GM10266 (cell line): ENCODE measurements at regions not wholly inside any gene's neighbourhood (a gene's known extent, or its start where the extent isn't known, plus 50 kb on each side); places are given as distances from the start of the nearest gene placed in this dataset.

Experiments used
- DNase-seq: peaks from one replicate; pipeline ENCODE4 v3.0.0; 2012; ENCODE audit errors: extremely low spot score
- TF ChIP-seq, protein P1 (sequence below): IDR thresholded peaks from 2 replicates; pipeline ENCODE4 v1.5.1; 2012; ENCODE audit warnings: mild to moderate bottlenecking, low read depth; ENCODE audit not compliant: control insufficient read depth, insufficient read depth; ENCODE audit errors: missing control alignments

DNA sequence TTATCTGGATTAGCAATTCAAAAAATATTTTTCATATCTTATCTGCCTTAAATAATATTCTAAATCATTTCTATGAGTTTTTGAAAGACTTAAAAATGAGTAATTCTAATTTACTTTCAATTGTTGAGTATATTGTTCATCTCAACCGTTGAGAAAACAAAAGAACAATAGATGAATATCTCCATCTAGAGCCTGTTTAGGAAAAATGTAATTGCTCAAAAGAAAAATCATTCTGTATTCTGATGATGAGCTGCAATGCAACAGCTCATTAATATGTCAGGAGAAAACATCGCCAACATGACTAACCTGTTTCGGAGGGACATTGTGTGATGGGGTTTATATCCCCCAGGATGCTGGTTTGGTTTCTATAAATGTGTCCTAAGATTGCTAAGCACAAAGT lies 417.6 kb downstream of the SUCLG1 start:
- TF ChIP-seq, protein P1, sequence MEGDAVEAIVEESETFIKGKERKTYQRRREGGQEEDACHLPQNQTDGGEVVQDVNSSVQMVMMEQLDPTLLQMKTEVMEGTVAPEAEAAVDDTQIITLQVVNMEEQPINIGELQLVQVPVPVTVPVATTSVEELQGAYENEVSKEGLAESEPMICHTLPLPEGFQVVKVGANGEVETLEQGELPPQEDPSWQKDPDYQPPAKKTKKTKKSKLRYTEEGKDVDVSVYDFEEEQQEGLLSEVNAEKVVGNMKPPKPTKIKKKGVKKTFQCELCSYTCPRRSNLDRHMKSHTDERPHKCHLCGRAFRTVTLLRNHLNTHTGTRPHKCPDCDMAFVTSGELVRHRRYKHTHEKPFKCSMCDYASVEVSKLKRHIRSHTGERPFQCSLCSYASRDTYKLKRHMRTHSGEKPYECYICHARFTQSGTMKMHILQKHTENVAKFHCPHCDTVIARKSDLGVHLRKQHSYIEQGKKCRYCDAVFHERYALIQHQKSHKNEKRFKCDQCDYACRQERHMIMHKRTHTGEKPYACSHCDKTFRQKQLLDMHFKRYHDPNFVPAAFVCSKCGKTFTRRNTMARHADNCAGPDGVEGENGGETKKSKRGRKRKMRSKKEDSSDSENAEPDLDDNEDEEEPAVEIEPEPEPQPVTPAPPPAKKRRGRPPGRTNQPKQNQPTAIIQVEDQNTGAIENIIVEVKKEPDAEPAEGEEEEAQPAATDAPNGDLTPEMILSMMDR, result no peak
- no peak for DNase-seq

DNA sequence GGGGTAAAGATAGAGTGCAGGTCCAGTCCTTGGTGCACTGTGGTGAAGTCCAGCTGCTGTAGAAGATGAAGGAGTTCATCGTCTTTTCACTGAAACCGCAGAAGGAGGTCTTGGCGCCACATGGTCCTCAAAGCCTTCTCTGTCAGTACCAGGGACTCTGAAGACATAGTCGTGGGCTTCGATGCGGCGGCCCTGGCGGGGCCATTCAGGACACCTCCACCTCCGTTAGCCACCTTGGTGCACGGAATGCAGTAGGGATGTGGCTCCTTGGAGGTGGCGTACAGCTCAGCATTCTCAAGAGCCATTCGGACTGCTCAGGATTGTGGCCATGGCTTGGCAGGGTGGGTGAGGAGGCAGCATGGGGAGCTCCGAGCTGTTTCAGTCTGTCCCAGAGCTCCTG lies 418.8 kb downstream of the SUCLG1 start:
- no peak for DNase-seq
- TF ChIP-seq, protein P1, result no peak

DNA sequence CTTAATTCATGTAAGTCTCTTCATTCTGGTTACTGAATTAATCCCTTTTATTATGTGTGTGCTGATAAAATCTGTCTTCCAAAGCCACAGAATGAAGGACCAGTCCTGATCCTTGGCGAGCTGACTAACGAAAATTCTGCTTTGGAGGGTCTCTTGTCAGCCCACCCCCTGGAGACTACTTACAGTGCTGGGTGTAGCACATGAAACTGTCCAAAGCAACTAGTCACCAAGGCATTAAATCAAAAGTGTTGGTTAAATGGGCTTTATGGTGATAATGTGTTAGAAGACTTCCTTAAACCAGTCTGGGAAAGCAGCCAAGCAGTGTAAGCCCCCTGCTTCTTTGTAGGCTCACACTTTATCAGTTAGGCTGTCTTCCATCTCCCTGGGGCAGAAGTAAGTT lies 420.2 kb downstream of the SUCLG1 start:
- TF ChIP-seq, protein P1, result no peak
- no peak for DNase-seq

DNA sequence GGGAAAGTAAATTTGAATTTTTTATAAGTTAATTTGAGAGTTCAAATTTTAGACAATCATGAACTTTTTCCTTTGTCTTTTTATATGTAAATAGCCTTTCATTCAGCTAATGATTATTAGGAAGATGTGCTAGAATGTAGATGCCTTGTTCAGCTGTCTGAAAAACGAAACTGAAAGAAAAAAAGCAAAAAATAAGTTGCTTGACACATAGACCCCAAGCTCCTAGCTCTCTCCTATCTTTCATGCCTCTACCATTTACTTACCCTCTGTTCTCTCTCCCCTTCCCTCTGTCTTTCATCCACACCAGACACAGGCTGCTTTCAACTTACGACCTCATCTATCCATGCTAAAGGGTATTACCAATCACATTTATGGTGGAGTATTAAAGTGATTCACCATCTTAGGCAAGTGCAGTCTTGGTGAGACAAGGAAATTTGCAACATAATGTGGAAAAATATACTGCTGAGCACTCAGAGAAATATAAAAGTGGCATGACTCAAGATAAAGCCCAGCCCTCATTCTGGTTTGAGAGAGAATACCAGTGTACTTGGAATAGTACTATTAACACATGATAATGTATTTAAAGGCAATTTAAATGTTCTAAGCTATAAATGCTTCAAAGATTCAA lies 425.6 kb downstream of the SUCLG1 start:
- TF ChIP-seq, protein P1, result no peak
- no peak for DNase-seq

DNA sequence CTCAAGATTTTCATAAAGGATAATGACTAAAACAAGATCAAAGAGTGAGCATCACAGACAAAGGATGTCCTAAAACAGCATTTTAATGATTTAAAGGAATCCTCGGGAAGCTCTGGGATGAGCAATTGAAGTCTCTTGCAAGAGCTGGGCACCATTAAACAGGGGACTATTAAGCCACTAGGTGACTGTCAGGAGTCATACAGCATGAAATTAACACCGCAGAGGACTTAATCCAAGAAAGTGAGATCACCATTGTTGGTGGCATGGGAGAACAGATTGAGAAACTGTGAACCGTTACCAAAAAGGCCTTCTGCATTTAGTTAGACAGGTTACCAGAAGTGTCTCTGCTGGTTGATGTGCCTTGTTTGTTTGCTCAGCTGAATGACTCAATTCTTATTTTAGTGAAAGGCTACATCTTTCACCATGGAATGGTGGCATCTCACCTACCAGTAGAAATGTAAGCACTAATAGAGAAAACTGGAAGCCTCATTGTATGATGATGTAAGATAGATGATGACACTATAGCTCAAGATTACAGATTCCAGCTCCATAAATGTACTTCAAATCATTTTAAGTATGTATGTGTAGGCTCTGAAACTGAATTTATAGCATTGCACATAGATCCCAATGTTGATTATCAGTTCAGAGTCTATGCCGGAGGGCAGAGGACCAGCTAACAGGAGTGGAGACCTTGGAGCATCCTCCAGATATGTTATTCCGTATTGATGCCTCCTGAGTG lies 427.6 kb downstream of the SUCLG1 start:
- no peak for DNase-seq
- TF ChIP-seq, protein P1, result no peak

DNA sequence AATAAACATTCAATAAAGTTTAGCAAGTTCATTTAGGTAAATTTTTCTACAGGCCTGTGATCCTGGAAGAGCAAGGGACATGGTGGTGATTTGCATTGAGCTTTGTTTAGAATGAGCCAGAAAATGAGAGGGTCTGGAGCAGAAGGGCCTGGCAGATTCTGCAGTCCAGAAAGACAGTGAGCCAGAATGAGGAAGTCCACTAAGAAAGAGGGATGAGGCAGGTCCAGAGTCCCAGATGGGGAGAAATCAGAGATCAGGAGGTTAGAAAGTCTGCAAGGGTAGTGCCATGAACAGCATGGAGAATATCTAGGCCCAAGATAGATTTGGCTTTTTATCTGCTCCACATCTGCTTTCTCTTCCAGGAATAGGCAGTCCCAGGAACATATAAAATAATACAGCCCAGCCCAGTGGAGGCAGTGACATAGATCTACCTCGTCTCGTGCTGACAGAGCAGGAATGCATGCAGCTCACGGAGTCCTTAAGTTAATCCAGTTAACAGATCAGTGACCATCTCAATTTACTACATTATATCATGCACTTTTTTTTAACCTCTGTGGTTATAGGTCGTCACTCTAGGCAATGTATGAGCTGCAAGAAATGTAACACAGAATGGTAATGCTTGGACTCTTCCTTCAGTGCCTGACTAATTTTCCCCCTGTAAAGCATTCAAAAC lies 429.0 kb downstream of the SUCLG1 start:
- no peak for DNase-seq
- TF ChIP-seq, protein P1, result no peak

DNA sequence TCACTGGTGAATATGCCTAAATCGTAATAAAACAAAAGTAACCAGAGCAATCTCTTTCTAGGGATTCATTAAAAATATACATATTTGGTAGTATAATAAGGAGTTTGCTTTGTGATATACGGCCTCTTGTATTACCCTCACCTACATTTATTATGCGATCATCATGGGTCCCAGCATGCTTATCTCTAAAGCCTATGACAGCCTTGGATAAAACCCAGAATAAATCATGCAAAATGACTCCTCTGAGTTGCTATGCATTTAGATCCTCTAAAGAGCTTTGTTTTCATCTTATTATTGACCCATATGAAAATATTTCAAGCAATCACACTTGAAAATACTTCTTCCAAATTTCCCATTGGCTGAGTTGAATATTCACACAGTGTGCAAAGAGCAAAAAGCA lies 432.3 kb downstream of the SUCLG1 start:
- TF ChIP-seq, protein P1, result no peak
- DNase-seq, result no peak
